Activated naive CD8-positive, alpha-beta T cell treated with anti-CD3 and anti-CD28 coated beads, Interleukin-2, amount 10 ng/mL, durations not matched to agents 7 days and 5 days (primary cell): ENCODE measurements at regions not wholly inside any gene's neighbourhood (a gene's known extent, or its start where the extent isn't known, plus 50 kb on each side); places are given as distances from the start of the nearest gene placed in this dataset.

Experiments used
- ATAC-seq: fragments of 150-1000 bp; cut with Tn5 transposase; one replicate; pipeline ENCODE4 v1.10.0; 2021; ENCODE audit warnings: low read depth, moderate library complexity
- POLR2A ChIA-PET: fragments of 350-600 bp; sonication (Branson Sonifier 250); formaldehyde crosslinking; loops from one replicate; lab custom pipeline; 2021; ENCODE audit warnings: antibody characterized with exemption; lab: Charles Lee
- DNase-seq: peaks from one replicate; pipeline ENCODE4 v3.0.0; 2021
- H3K27ac Mint-ChIP-seq: one replicate; pipeline ENCODE4 v1.8.0; 2022; ENCODE audit warnings: mild to moderate bottlenecking, mixed read lengths
- H3K27me3 Mint-ChIP-seq: one replicate; pipeline ENCODE4 v1.8.0; 2022; ENCODE audit warnings: mild to moderate bottlenecking, moderate library complexity, mixed read lengths
- H3K36me3 Mint-ChIP-seq: one replicate; pipeline ENCODE4 v1.8.0; 2021; ENCODE audit warnings: mild to moderate bottlenecking, mixed read lengths
- H3K4me1 Mint-ChIP-seq: one replicate; pipeline ENCODE4 v1.8.0; 2021; ENCODE audit warnings: mixed read lengths
- H3K4me3 Mint-ChIP-seq: one replicate; pipeline ENCODE4 v1.8.0; 2022; ENCODE audit warnings: mild to moderate bottlenecking, moderate library complexity, mixed read lengths
- H3K9me3 Mint-ChIP-seq: one replicate; pipeline ENCODE4 v1.8.0; 2021; ENCODE audit warnings: mixed read lengths

DNA sequence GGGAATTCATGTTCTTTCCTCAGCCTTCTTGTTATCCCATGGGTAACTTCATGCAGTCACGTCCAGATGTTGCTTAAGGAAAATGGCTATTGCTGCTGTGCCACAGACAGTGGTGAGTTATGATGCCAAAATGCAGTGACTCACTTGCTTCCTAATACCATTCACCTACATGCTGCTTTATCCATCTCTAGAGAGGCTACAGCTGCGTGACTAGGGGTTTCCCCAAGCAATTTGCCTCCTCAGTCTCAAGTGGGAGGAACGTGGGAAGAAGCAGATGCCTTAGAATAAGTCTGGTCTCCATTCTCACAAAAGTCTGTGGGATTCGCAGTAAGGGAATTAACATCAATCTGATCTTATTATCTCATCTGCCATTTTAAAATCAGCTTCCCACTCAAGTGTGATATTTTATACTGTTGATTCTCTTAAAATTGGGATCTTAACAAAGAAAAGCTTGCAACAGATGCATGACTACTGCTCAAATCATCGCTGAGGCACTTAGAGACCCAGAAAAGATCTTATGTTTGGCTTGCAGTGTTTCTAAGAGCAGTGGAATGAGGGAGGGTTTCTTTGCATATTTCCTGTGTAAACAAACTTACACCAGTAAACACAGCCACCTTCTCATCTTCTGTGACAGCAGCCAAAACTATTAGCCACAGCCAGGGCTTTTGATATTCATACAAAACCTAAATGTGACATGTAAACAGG is 62.0 kb upstream of the ACP3 start:
- no peak for DNase-seq
- Mint-ChIP-seq H3K9me3 (no peaks in the 10 kb centered on the region), H3K4me3 (no peak overlapping the region), H3K36me3 (no peaks in the 10 kb centered on the region), H3K4me1 (no peaks in the 10 kb centered on the region), H3K27ac (no peak overlapping the region), H3K27me3 (peaks cover 5% of the 10 kb centered on the region)
- POLR2A ChIA-PET, result no interaction called here
- no peak for ATAC-seq

DNA sequence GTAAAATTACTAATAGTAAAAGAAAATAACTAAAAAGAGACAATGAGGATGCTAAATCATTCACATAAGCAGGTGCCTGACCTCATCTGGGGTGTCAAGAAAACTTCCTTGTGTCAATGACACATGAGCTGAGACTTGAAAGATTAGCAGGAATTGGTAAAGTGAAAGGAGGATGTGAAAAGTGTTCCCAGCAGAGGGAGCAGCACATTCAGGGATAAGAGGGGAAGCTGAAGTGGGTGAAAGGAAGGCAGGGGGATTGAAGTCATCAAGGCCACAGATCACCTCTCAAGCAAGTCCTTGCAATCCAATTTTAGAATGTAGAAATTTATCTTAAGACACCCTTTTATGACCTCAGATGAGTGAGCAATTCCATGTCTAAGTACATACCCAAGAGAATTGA is 60.2 kb upstream of the ACP3 start:
- DNase-seq (no peak), ATAC-seq (no peak)
- Mint-ChIP-seq H3K4me1 (no peaks in the 10 kb centered on the region), H3K27ac (no peak overlapping the region), H3K9me3 (no peaks in the 10 kb centered on the region), H3K36me3 (no peaks in the 10 kb centered on the region), H3K27me3 (peaks cover 6% of the 10 kb centered on the region), H3K4me3 (no peak overlapping the region)
- POLR2A ChIA-PET, result no interaction called here

DNA sequence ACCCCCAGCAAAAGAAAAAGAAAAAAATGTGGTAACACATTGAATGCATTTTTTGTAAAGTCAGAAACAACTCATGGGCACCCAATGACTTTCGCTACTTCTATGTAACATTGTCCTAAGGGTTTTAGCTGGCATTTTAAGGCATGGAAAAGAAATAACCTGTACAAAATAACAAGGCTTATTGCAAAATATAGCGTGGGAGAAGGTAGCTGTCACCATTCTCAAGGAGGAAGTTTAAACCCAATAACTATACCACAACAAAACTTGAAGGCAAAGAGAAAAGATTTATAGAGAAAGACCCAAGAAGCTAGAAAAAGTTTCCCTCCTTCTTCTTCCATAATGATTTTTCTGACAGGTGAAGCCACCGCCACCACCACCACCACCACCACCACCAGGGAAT is 55.7 kb upstream of the ACP3 start:
- Mint-ChIP-seq H3K4me3 (no peak overlapping the region), H3K4me1 (no peaks in the 10 kb centered on the region), H3K27ac (no peak overlapping the region), H3K27me3 (peaks cover 15% of the 10 kb centered on the region), H3K36me3 (no peaks in the 10 kb centered on the region), H3K9me3 (no peaks in the 10 kb centered on the region)
- ATAC-seq, result no peak
- POLR2A ChIA-PET, result no interaction called here
- DNase-seq, result no peak

DNA sequence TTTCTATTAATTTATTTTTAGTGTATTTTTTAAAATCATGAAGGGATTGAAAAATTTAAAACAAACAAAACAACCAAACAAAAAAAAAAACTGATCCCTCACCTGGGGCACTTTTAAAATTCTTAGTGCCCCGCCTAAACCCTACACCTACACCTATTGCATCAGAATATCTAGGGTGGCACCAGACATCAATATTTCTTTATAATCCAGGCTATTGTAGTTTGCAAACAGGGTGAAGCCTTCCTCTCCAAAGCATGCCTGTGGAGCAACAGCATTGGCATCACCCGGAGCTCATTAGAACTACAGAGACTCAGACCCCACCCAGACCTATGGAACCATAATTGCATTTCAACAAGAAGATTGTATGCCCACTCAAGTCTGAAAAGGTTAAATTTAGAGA is 54.9 kb upstream of the ACP3 start:
- DNase-seq, result no peak
- peaks cover 15% of the 10 kb centered on the region for H3K27me3 Mint-ChIP-seq
- no peak overlapping the region for H3K27ac Mint-ChIP-seq
- H3K4me3 Mint-ChIP-seq, result no peak overlapping the region
- no peaks in the 10 kb centered on the region for H3K36me3 Mint-ChIP-seq
- ATAC-seq, result no peak
- no peaks in the 10 kb centered on the region for H3K4me1 Mint-ChIP-seq
- POLR2A ChIA-PET, result no interaction called here
- no peaks in the 10 kb centered on the region for H3K9me3 Mint-ChIP-seq

DNA sequence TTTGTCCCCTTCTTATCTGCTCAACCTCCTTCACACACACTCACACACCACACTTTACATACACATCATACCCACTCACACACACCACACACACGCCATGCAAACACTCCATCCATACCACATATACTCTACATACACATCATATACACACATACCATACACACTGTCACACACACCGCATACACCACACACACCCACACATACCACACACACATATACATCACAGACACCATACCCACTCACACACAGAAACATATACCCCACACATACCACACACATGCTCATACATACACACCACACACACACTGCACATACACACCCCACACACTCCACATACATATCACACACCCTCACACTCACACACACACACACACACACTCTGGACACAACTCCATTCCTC is 54.3 kb upstream of the ACP3 start:
- H3K27me3 Mint-ChIP-seq, result peaks cover 15% of the 10 kb centered on the region
- no peaks in the 10 kb centered on the region for H3K9me3 Mint-ChIP-seq
- POLR2A ChIA-PET, result no interaction called here
- no peak overlapping the region for H3K27ac Mint-ChIP-seq
- no peaks in the 10 kb centered on the region for H3K36me3 Mint-ChIP-seq
- H3K4me1 Mint-ChIP-seq, result no peaks in the 10 kb centered on the region
- DNase-seq (no peak), ATAC-seq (no peak)
- H3K4me3 Mint-ChIP-seq, result no peak overlapping the region

DNA sequence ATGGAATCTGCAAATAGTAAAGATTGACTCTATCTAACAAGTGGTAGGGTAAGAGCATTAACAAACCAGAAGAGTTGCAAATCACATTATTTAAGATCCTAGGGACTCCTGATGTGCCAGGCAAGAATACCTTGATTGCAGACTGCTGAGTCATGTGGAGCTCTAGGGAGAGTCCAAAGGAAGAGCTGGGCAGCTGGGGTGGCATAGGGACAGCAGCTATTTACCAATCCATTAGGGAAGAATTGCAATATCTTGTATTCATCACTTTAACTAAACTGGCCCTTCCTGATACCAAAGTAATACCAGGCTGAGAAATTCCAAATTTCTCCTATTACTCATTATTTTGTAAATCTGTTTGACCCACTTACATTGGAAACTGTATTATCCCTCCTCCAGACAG is 52.2 kb upstream of the ACP3 start:
- Mint-ChIP-seq H3K36me3 (no peaks in the 10 kb centered on the region), H3K27ac (no peak overlapping the region), H3K4me1 (no peaks in the 10 kb centered on the region), H3K4me3 (no peak overlapping the region), H3K9me3 (no peaks in the 10 kb centered on the region), H3K27me3 (peaks cover 15% of the 10 kb centered on the region)
- POLR2A ChIA-PET, result no interaction called here
- no peak for ATAC-seq
- no peak for DNase-seq

DNA sequence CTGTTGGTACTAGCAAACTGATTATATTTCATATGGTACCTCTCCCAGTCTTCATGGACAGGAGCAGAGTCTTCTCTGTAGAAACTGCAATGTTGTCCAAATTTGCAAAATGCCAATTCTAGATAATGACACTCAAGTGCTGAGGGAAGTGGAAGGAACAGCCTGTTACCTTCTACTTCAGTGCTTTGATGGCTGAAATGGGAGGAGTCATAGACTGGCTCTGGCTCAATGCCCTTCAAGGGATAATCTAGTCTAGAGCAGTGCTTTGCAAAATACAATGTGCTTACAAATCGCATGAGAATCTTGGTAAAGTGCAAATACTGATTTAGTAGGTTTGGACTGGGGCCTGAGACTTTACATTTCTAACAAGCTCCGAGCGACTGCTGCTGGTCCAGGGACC is 51.7 kb upstream of the ACP3 start:
- Mint-ChIP-seq H3K27me3 (peaks cover 15% of the 10 kb centered on the region), H3K36me3 (no peaks in the 10 kb centered on the region), H3K27ac (no peak overlapping the region), H3K4me1 (no peaks in the 10 kb centered on the region), H3K4me3 (no peak overlapping the region), H3K9me3 (no peaks in the 10 kb centered on the region)
- POLR2A ChIA-PET, result no interaction called here
- ATAC-seq (no peak), DNase-seq (no peak)

DNA sequence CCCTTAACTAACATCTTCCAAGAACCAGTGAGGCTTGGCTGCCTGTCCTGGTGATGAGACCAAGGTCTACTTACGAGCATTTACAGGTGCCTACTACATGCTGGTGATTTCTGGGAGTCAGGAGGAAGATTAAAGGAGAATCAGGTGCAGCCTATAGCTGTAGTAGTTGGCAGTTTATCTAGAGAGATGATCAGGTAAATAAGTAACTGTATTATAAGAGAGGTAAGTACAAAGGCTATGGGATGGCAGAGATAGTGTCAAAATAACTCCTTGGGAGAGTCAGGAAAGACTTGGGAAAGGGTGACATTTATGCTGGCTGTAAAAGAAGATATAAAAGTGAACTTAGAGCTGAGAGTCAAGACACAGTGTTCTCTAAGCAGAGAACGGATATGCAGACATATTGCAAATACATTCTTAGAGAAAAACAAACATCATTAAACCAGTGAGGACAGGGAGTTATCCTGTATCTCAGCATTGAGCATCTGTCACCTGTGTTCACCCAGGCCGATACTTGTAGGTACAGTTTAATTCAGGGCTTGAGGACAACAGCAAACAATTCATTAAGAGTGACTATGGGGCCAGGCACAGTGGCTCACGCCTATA is 49.7 kb upstream of the ACP3 start:
- H3K27ac Mint-ChIP-seq, result no peak overlapping the region
- no peaks in the 10 kb centered on the region for H3K36me3 Mint-ChIP-seq
- no peaks in the 10 kb centered on the region for H3K4me1 Mint-ChIP-seq
- no peak for DNase-seq
- no peaks in the 10 kb centered on the region for H3K9me3 Mint-ChIP-seq
- POLR2A ChIA-PET, result no interaction called here
- no peak for ATAC-seq
- H3K27me3 Mint-ChIP-seq, result peaks cover 14% of the 10 kb centered on the region
- no peak overlapping the region for H3K4me3 Mint-ChIP-seq
